ENCODE measurements at regions not wholly inside any gene's neighbourhood (a gene's known extent, or its start where the extent isn't known, plus 50 kb on each side); places are given as distances from the start of the nearest gene placed in this dataset.

DNA sequence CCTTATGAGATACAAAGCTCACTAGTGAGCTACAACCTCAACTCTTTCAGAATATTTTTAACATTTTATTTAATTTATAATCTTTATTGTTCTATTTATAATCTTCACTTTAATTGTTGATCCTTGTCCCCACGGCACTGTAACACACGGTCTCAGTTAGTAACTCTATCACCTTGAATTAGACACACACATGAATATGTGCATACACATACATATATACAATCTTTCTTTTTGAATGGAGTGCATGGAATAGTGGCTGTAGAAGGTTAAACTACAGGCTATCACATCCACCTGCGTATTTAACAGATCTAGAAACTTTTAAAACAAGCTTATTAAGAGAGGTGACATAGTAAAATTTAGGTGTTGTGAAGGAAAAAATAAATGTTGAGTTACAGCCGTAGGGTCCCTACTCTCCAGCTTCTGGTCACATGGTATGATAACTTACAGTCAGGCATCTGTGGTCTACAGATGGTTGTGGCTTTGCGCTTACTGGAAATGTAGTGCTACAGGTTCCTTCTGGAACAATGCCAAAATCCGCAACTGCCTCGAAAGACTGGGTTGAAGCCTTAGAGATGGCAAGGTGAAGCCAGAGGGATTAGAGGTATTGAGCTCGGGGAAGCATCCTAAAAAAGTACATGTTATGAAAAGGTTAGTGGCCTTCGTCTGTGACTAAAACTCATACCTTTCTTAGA lies 1324.1 kb upstream of the SLC39A10 start:
- no peaks in the 10 kb centered on the region for H3K36me3 ChIP-seq (replicated peaks; ENCODE audit: low read depth, low read length)
- TF ChIP-seq, protein P1, sequence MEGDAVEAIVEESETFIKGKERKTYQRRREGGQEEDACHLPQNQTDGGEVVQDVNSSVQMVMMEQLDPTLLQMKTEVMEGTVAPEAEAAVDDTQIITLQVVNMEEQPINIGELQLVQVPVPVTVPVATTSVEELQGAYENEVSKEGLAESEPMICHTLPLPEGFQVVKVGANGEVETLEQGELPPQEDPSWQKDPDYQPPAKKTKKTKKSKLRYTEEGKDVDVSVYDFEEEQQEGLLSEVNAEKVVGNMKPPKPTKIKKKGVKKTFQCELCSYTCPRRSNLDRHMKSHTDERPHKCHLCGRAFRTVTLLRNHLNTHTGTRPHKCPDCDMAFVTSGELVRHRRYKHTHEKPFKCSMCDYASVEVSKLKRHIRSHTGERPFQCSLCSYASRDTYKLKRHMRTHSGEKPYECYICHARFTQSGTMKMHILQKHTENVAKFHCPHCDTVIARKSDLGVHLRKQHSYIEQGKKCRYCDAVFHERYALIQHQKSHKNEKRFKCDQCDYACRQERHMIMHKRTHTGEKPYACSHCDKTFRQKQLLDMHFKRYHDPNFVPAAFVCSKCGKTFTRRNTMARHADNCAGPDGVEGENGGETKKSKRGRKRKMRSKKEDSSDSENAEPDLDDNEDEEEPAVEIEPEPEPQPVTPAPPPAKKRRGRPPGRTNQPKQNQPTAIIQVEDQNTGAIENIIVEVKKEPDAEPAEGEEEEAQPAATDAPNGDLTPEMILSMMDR (IDR thresholded peaks at IDR 0.05; ENCODE audit: low read depth, low read length): no peak
- TF ChIP-seq EZH2phosphoT487 (IDR thresholded peaks at IDR 0.05; ENCODE audit: low read depth): no peak

DNA sequence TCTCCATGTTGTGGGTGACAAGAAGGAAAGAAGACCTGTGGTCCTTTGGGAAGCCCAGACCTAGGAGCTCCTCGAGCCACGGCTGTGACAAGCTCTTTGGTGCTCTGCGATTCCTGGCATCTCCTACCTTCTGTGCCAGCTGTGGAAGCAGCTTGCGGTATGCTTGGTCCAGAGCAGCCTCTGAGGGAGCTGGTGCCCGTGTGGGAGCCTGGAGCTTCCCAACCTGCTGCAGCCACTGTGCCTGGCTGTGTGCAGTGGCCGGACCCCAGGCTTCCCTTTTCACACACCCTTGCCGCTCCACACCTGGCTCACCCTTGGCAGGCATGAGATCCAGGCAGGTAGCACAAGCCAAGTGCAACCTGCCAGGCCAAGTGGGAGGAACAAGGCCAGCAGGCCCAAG lies 1328.6 kb upstream of the SLC39A10 start:
- Histone ChIP-seq H3K9ac (ENCODE audit: low read length) (no peak overlapping the region), H3K4me3 (ENCODE audit: low read length) (no peak overlapping the region), H3K4me1 (ENCODE audit: low read length) (no peaks in the 10 kb centered on the region), H3K36me3 (replicated peaks; ENCODE audit: low read depth, low read length) (no peaks in the 10 kb centered on the region), H3K9me3 (ENCODE audit: insufficient read depth, low read length) (no peaks in the 10 kb centered on the region), H4K20me1 (ENCODE audit: insufficient read depth, low read length) (no peaks in the 10 kb centered on the region), H2AFZ (ENCODE audit: low read depth, low read length) (no peak overlapping the region), H3K4me2 (ENCODE audit: low read length) (no peak overlapping the region), H3K27ac (ENCODE audit: low read length) (no peak overlapping the region), H3K27me3 (ENCODE audit: low read depth, low read length) (no peaks in the 10 kb centered on the region), H3K79me2 (ENCODE audit: low read length) (no peaks in the 10 kb centered on the region)
- no peak for TF ChIP-seq EZH2phosphoT487 (IDR thresholded peaks at IDR 0.05; ENCODE audit: low read depth)
- TF ChIP-seq, protein P1 (IDR thresholded peaks at IDR 0.05; ENCODE audit: low read depth, low read length): no peak

More for the DNA sequence above, 1324.1 kb upstream of the SLC39A10 start:
- no peak overlapping the region for H2AFZ ChIP-seq (ENCODE audit: low read depth, low read length)
- H3K79me2 ChIP-seq (ENCODE audit: low read length): no peaks in the 10 kb centered on the region
- no peaks in the 10 kb centered on the region for H3K9me3 ChIP-seq (ENCODE audit: insufficient read depth, low read length)
- H3K4me3 ChIP-seq (ENCODE audit: low read length): no peak overlapping the region
- no peak overlapping the region for H3K27ac ChIP-seq (ENCODE audit: low read length)
- no peak overlapping the region for H3K4me2 ChIP-seq (ENCODE audit: low read length)
- H3K27me3 ChIP-seq (ENCODE audit: low read depth, low read length): no peaks in the 10 kb centered on the region
- no peaks in the 10 kb centered on the region for H4K20me1 ChIP-seq (ENCODE audit: insufficient read depth, low read length)
- H3K4me1 ChIP-seq (ENCODE audit: low read length): no peaks in the 10 kb centered on the region
- no peak overlapping the region for H3K9ac ChIP-seq (ENCODE audit: low read length)

DNA sequence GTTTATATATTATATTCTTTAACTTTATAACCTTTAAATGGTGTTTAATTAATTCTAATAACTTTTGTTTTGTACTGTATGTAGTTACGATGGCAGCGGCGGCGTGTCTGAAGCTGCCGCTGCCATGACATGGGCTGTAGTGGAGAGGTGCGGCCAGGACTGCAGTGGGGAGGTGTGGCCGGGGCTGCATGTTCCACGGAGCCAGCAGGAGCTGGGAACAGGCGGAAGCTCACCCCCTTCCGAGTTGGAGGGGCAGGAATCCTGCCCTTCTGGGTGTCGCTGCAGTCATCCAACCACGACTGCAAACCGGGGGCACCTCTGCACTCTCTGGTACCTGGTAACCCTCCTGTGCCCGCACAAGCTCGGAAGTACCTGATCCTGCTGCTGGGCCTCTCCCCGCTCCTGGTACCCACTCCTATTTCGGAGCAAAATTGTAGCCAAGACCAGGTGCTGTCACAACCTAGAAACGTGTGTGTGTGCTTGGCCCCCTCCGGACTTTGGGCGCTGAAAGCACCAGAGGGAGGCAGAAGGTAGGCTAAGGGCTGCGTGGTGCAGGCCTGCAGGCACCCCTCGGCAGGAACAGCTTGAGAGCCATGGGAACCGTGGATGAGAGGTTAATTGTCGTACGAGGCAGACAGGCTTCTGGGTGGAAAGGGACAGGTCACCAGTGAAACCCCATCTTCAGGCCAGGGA lies 1329.7 kb upstream of the SLC39A10 start:
- no peak overlapping the region for H3K9ac ChIP-seq (ENCODE audit: low read length)
- no peaks in the 10 kb centered on the region for H3K4me1 ChIP-seq (ENCODE audit: low read length)
- no peaks in the 10 kb centered on the region for H3K27me3 ChIP-seq (ENCODE audit: low read depth, low read length)
- no peaks in the 10 kb centered on the region for H4K20me1 ChIP-seq (ENCODE audit: insufficient read depth, low read length)
- H3K79me2 ChIP-seq (ENCODE audit: low read length): no peaks in the 10 kb centered on the region
- H3K4me3 ChIP-seq (ENCODE audit: low read length): no peak overlapping the region
- H2AFZ ChIP-seq (ENCODE audit: low read depth, low read length): no peak overlapping the region
- no peaks in the 10 kb centered on the region for H3K36me3 ChIP-seq (replicated peaks; ENCODE audit: low read depth, low read length)
- H3K4me2 ChIP-seq (ENCODE audit: low read length): no peak overlapping the region
- TF ChIP-seq EZH2phosphoT487 (IDR thresholded peaks at IDR 0.05; ENCODE audit: low read depth): no peak
- TF ChIP-seq, protein P1 (IDR thresholded peaks at IDR 0.05; ENCODE audit: low read depth, low read length): no peak
- no peak overlapping the region for H3K27ac ChIP-seq (ENCODE audit: low read length)
- H3K9me3 ChIP-seq (ENCODE audit: insufficient read depth, low read length): no peaks in the 10 kb centered on the region

DNA sequence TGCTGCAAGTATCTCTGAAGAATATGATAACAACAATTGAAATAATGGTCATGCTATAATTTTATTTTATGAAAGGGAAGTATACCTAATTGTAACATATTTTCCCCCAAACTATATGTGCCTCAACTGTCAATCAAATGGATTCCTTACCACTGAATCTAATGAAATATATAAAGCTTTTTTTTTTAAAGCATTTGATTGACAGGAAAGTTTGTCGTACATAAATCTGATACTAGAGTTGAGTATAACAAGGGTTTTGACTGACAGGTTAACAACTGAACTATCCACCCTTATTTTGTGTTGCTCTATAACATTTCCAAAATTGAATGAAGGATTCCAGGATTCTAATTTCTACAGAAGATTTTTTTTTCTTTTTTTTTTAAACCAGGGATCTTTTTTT lies 1333.3 kb upstream of the SLC39A10 start:
- H3K9me3 ChIP-seq (ENCODE audit: insufficient read depth, low read length): no peaks in the 10 kb centered on the region
- no peaks in the 10 kb centered on the region for H4K20me1 ChIP-seq (ENCODE audit: insufficient read depth, low read length)
- no peaks in the 10 kb centered on the region for H3K36me3 ChIP-seq (replicated peaks; ENCODE audit: low read depth, low read length)
- H2AFZ ChIP-seq (ENCODE audit: low read depth, low read length): no peak overlapping the region
- no peak overlapping the region for H3K27ac ChIP-seq (ENCODE audit: low read length)
- no peak overlapping the region for H3K4me2 ChIP-seq (ENCODE audit: low read length)
- H3K4me1 ChIP-seq (ENCODE audit: low read length): no peaks in the 10 kb centered on the region
- no peaks in the 10 kb centered on the region for H3K27me3 ChIP-seq (ENCODE audit: low read depth, low read length)
- no peak overlapping the region for H3K9ac ChIP-seq (ENCODE audit: low read length)
- H3K4me3 ChIP-seq (ENCODE audit: low read length): no peak overlapping the region
- no peaks in the 10 kb centered on the region for H3K79me2 ChIP-seq (ENCODE audit: low read length)
- TF ChIP-seq EZH2phosphoT487 (IDR thresholded peaks at IDR 0.05; ENCODE audit: low read depth): no peak
- TF ChIP-seq, protein P1 (IDR thresholded peaks at IDR 0.05; ENCODE audit: low read depth, low read length): no peak
